ENCODE measurements at regions not wholly inside any gene's neighbourhood (a gene's known extent, or its start where the extent isn't known, plus 50 kb on each side); places are given as distances from the start of the nearest gene placed in this dataset.
"Not testable (repeated sequence)": the region's sequence is repeated elsewhere in the genome, so short reads cannot be mapped to it uniquely, and the experiment has no call there.

GRCh38 chrX:1847000-1847399, 232.1 kb downstream of the ASMT start:
- TF ChIP-seq, protein P1, sequence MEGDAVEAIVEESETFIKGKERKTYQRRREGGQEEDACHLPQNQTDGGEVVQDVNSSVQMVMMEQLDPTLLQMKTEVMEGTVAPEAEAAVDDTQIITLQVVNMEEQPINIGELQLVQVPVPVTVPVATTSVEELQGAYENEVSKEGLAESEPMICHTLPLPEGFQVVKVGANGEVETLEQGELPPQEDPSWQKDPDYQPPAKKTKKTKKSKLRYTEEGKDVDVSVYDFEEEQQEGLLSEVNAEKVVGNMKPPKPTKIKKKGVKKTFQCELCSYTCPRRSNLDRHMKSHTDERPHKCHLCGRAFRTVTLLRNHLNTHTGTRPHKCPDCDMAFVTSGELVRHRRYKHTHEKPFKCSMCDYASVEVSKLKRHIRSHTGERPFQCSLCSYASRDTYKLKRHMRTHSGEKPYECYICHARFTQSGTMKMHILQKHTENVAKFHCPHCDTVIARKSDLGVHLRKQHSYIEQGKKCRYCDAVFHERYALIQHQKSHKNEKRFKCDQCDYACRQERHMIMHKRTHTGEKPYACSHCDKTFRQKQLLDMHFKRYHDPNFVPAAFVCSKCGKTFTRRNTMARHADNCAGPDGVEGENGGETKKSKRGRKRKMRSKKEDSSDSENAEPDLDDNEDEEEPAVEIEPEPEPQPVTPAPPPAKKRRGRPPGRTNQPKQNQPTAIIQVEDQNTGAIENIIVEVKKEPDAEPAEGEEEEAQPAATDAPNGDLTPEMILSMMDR (IDR thresholded peaks at IDR 0.05): not testable (repeated sequence)
- not testable (repeated sequence) for TF ChIP-seq EZH2 (IDR thresholded peaks at IDR 0.05)

All from neural progenitor cell (in vitro differentiated cells).